H1 (cell line): ENCODE measurements at regions not wholly inside any gene's neighbourhood (a gene's known extent, or its start where the extent isn't known, plus 50 kb on each side); places are given as distances from the start of the nearest gene placed in this dataset.

Source experiments
- CTCF ChIA-PET: fragments of 300-600 bp; sonication (Branson Sonifier 250); formaldehyde crosslinking; loops from one replicate; lab custom pipeline; 2021; ENCODE audit not compliant: partially characterized antibody; lab: Charles Lee
- POLR2A ChIA-PET: fragments of 300-600 bp; sonication (Branson Sonifier 250); formaldehyde crosslinking; loops from one replicate; lab custom pipeline; 2021; ENCODE audit warnings: inconsistent platforms; ENCODE audit not compliant: partially characterized antibody; lab: Charles Lee
- DNase-seq, 2 experiments: peaks; one replicate each; pipeline versions ENCODE4 v3.0.0 to v3.0.0-alpha.2; 2010 to 2022; ENCODE audit warnings: low spot score in 2 of 2, low read depth in 1 of 2, mixed read lengths in 1 of 2
- FAIRE-seq: peaks from 2 replicates; lab custom pipeline; 2011; peaks lifted over from hg19 to GRCh38; lab: Jason Lieb, UNC
- H2AFZ ChIP-seq: 2 replicates; pipeline ENCODE4 v1.8.1; 2012; ENCODE audit warnings: low read length, inconsistent platforms
- H2AK5ac ChIP-seq: 2 replicates; pipeline ENCODE4 v1.6.1; 2013; ENCODE audit warnings: low read depth, low read length
- H2BK120ac ChIP-seq: replicated peaks from 2 replicates; pipeline ENCODE3; 2013; ENCODE audit warnings: low read depth, low read length, inconsistent platforms
- H2BK12ac ChIP-seq: 2 replicates; pipeline ENCODE4 v1.6.1; 2013; ENCODE audit warnings: low read depth, low read length
- H2BK15ac ChIP-seq: 2 replicates; pipeline ENCODE4 v1.6.1; 2013; ENCODE audit warnings: low read length
- H2BK20ac ChIP-seq: 2 replicates; pipeline ENCODE4 v1.6.1; 2013; ENCODE audit warnings: low read length
- H2BK5ac ChIP-seq: 2 replicates; pipeline ENCODE4 v1.6.1; 2013; ENCODE audit warnings: low read depth, low read length
- H3K14ac ChIP-seq: 2 replicates; pipeline ENCODE4 v1.6.1; 2013; ENCODE audit warnings: inconsistent platforms; ENCODE audit not compliant: insufficient read length
- H3K18ac ChIP-seq: 2 replicates; pipeline ENCODE4 v1.6.1; 2013; ENCODE audit warnings: low read length; ENCODE audit errors: extremely low read depth
- H3K23ac ChIP-seq: 2 replicates; pipeline ENCODE4 v1.6.1; 2013; ENCODE audit warnings: inconsistent platforms; ENCODE audit not compliant: insufficient read length
- H3K23me2 ChIP-seq: 2 replicates; pipeline ENCODE4 v1.6.1; 2013; ENCODE audit warnings: low read depth, low read length
- H3K27ac ChIP-seq: 2 replicates; pipeline ENCODE4 v1.6.1; 2011; ENCODE audit warnings: low read depth, low read length, inconsistent platforms
- H3K27me3 ChIP-seq, 4 experiments: replicated peaks in 1 of 4; 1 replicate in 1 of 4; 2 replicates in 3 of 4; pipeline versions ENCODE4 v1.6.1 to v1.8.1; 2011 to 2013; ENCODE audit warnings: low read length in 3 of 4, mild to moderate bottlenecking in 3 of 4, inconsistent platforms in 2 of 4, mixed read lengths in 2 of 4, moderate library complexity in 1 of 4; ENCODE audit not compliant: control insufficient read depth in 3 of 4, insufficient read depth in 3 of 4; ENCODE audit errors: extremely low read depth in 1 of 4
- H3K36me3 ChIP-seq, 4 experiments: 2 replicates each; pipeline versions ENCODE4 v1.6.1 to v1.8.1; 2011 to 2013; ENCODE audit warnings: mild to moderate bottlenecking in 4 of 4, low read length in 3 of 4, moderate library complexity in 2 of 4, control low read depth in 1 of 4, inconsistent platforms in 1 of 4; ENCODE audit not compliant: insufficient read depth in 4 of 4, control insufficient read depth in 2 of 4
- H3K4ac ChIP-seq: replicated peaks from 2 replicates; pipeline ENCODE3; 2013; ENCODE audit warnings: low read length, low read depth, mixed read lengths, inconsistent platforms; ENCODE audit not compliant: insufficient read length
- H3K4me1 ChIP-seq, 4 experiments: replicated peaks in 1 of 4; 1 replicate in 1 of 4; 2 replicates in 3 of 4; pipeline versions ENCODE4 v1.6.1 to v1.8.1; 2011 to 2013; ENCODE audit warnings: low read length in 3 of 4, inconsistent platforms in 2 of 4, mixed read lengths in 1 of 4; ENCODE audit not compliant: insufficient read depth in 4 of 4, control insufficient read depth in 3 of 4
- H3K4me2 ChIP-seq, 2 experiments: 2 replicates each; pipeline versions ENCODE4 v1.6.1 to v1.8.1; 2011 to 2013; ENCODE audit warnings: low read depth in 2 of 2, low read length in 2 of 2, control low read depth in 1 of 2, inconsistent platforms in 1 of 2, mild to moderate bottlenecking in 1 of 2; ENCODE audit not compliant: insufficient read depth in 1 of 2
- H3K4me3 ChIP-seq, 4 experiments: fragments of 200-600, 300-600 bp in 1 of 4; sonication (generic), shearing (Covaris generic), sonication (Bioruptor Twin) in 1 of 4; 2 replicates each; pipeline versions ENCODE4 v1.5.1 to v1.8.1; 2011 to 2016; ENCODE audit warnings: low read length in 4 of 4, low read depth in 3 of 4, control low read depth in 2 of 4, inconsistent platforms in 2 of 4, mild to moderate bottlenecking in 2 of 4, mixed read lengths in 1 of 4, moderate library complexity in 1 of 4; ENCODE audit not compliant: insufficient read depth in 2 of 4; ENCODE audit errors: extremely low read depth in 1 of 4
- H3K56ac ChIP-seq: replicated peaks from 2 replicates; pipeline ENCODE3; 2013; ENCODE audit warnings: low read depth, mild to moderate bottlenecking, mixed read lengths, low read length, inconsistent platforms; ENCODE audit not compliant: insufficient read length
- H3K79me1 ChIP-seq: 2 replicates; pipeline ENCODE4 v1.6.1; 2013; ENCODE audit warnings: low read depth, low read length, control low read depth
- H3K79me2 ChIP-seq, 2 experiments: 2 replicates each; pipeline versions ENCODE4 v1.6.1 to v1.8.1; 2012 to 2013; ENCODE audit warnings: low read length in 2 of 2, mild to moderate bottlenecking in 2 of 2, inconsistent platforms in 1 of 2; ENCODE audit not compliant: insufficient read depth in 2 of 2, control insufficient read depth in 1 of 2
- H3K9ac ChIP-seq, 4 experiments: replicated peaks in 1 of 4; 1 replicate in 1 of 4; 2 replicates in 3 of 4; pipeline versions ENCODE4 v1.6.1 to v1.8.1; 2011 to 2013; ENCODE audit warnings: low read depth in 3 of 4, low read length in 3 of 4, control low read depth in 2 of 4, mild to moderate bottlenecking in 2 of 4, moderate library complexity in 2 of 4, inconsistent platforms in 1 of 4; ENCODE audit errors: extremely low read depth in 1 of 4
- H3K9me3 ChIP-seq, 2 experiments: 2 replicates each; pipeline versions ENCODE4 v1.6.1 to v1.8.1; 2012 to 2013; ENCODE audit warnings: mild to moderate bottlenecking in 2 of 2, moderate library complexity in 2 of 2, control low read depth in 1 of 2, inconsistent platforms in 1 of 2, low read depth in 1 of 2, low read length in 1 of 2, mixed read lengths in 1 of 2; ENCODE audit not compliant: insufficient read depth in 2 of 2
- H4K20me1 ChIP-seq, 2 experiments: replicated peaks in 1 of 2; 2 replicates each; pipeline versions ENCODE3 to v1.8.1; 2011 to 2013; ENCODE audit warnings: inconsistent platforms in 2 of 2, low read length in 2 of 2, mild to moderate bottlenecking in 1 of 2; ENCODE audit not compliant: insufficient read depth in 2 of 2, control insufficient read depth in 1 of 2
- H4K5ac ChIP-seq: 2 replicates; pipeline ENCODE4 v1.6.1; 2013; ENCODE audit warnings: low read length, low read depth, mixed read lengths, inconsistent platforms; ENCODE audit not compliant: insufficient read length
- H4K8ac ChIP-seq: 2 replicates; pipeline ENCODE4 v1.8.0; 2013; ENCODE audit warnings: mild to moderate bottlenecking, moderate library complexity, low read length, inconsistent platforms; ENCODE audit not compliant: insufficient read depth; ENCODE audit errors: extremely low read depth
- H4K91ac ChIP-seq: replicated peaks from 2 replicates; pipeline ENCODE3; 2013; ENCODE audit warnings: low read length, mixed read lengths, inconsistent platforms; ENCODE audit not compliant: insufficient read length
- ASH2L ChIP-seq: fragments of 200-600, 300-600 bp; sonication (generic); IDR thresholded peaks from one replicate; pipeline ENCODE4 v1.7.1; 2017; ENCODE audit warnings: low read length
- KDM5A ChIP-seq: fragments of 200-600 bp; IDR thresholded peaks from 2 replicates; pipeline ENCODE4 v1.7.1; 2012; ENCODE audit warnings: mild to moderate bottlenecking, low read length, inconsistent platforms, mixed read lengths
- POLR2A ChIP-seq, 2 experiments: IDR thresholded peaks; 1 replicate in 1 of 2; 2 replicates in 1 of 2; pipeline ENCODE4 v1.6.1; 2011; ENCODE audit warnings: low read depth in 2 of 2, low read length in 2 of 2, mild to moderate bottlenecking in 2 of 2; ENCODE audit errors: control extremely low read depth in 1 of 2
- POU5F1 ChIP-seq: IDR thresholded peaks from 2 replicates; pipeline ENCODE4 v1.6.1; 2011; ENCODE audit warnings: low read depth, mild to moderate bottlenecking, low read length, moderate library complexity
- RXRA ChIP-seq: IDR thresholded peaks from 2 replicates; pipeline ENCODE4 v1.6.1; 2011; ENCODE audit warnings: low read depth, mild to moderate bottlenecking, low read length, moderate library complexity; ENCODE audit not compliant: insufficient read depth
- SUZ12 ChIP-seq: fragments of 200-600 bp; sonication (generic); IDR thresholded peaks from 2 replicates; pipeline ENCODE4 v1.6.1; 2012; ENCODE audit warnings: mild to moderate bottlenecking, inconsistent platforms, low read length, moderate library complexity, mixed read lengths
- TAF7 ChIP-seq: optimal IDR thresholded peaks from 2 replicates; pipeline ENCODE3; 2011; ENCODE audit warnings: low read depth, mild to moderate bottlenecking, inconsistent platforms, low read length, moderate library complexity, borderline replicate concordance
- WGBS, 2 experiments: shearing (Covaris generic) in 1 of 2; methylation state at CpG; one replicate each; pipeline versions ENCODE4 v1.1.6 to v1.1.7; 2013 to 2015; ENCODE audit warnings: low lambda C conversion rate in 2 of 2, mixed read lengths in 2 of 2, inconsistent platforms in 1 of 2, low coverage in 1 of 2, missing lambda C conversion rate in 1 of 2; ENCODE audit not compliant: insufficient replicate concordance in 2 of 2, insufficient coverage in 1 of 2, insufficient read length in 1 of 2; ENCODE audit errors: extremely low coverage in 1 of 2, missing lambda C conversion rate in 1 of 2; 5-methylcytosine and 5-hydroxymethylcytosine counted together

DNA sequence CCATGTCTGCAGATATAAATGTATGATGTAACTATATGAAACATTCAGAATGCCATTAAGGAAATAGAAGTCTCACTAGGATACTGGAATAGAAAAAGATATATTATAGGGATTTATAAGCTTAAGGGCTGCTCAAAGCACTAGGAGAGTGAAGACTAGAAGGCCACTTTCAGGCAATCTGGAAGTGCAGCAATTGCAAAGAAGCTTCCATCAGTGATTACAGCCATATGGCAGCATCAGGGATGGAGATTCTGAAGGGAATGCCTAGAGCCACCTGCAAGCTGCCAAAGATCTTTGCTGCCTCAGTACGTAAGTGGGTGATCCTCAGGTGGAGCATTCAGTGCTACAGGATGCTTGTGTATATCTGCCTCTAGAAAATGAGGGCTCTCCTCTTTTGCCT lies 796.2 kb upstream of the EPHA7 start:
- no peak overlapping the region for H3K4ac ChIP-seq
- H2AK5ac ChIP-seq: no peak overlapping the region
- H3K14ac ChIP-seq: no peak overlapping the region
- H3K79me2 ChIP-seq: no peaks in the 10 kb centered on the region
- H3K9me3 ChIP-seq: no peaks in the 10 kb centered on the region
- H3K56ac ChIP-seq: no peak overlapping the region
- CTCF ChIA-PET: interaction anchor here (0.6 to 0.8 kb wide), 2 partner anchors 163 to 505 kb away, joined by 3 read pairs; no protein-coding TSS in a partner anchor
- POLR2A ChIA-PET: interaction anchor here (0.6 kb wide), 1 partner anchor 519 kb away, joined by 3 read pairs; no protein-coding TSS in a partner anchor
- H3K27ac ChIP-seq: no peak overlapping the region
- no peak overlapping the region for H2BK20ac ChIP-seq
- H2AFZ ChIP-seq: 0 out of 2 replicates have a peak overlapping the region, but pooled peaks have one; percentile 33
- no peak overlapping the region for H3K9ac ChIP-seq
- H4K91ac ChIP-seq: no peak overlapping the region
- no peak for DNase-seq
- H3K23ac ChIP-seq: no peak overlapping the region
- H3K4me2 ChIP-seq: no peak overlapping the region
- H2BK5ac ChIP-seq: no peak overlapping the region
- H2BK120ac ChIP-seq: no peak overlapping the region
- 0 out of 2 replicates have a peak overlapping the region, but pooled peaks have one; percentile 11 for H2BK12ac ChIP-seq
- H3K4me1 ChIP-seq: peaks cover 0 to 3% (median 0%) of the 10 kb centered on the region in 4 experiments; a peak in 1 of 7 replicates
- TF ChIP-seq POU5F1: no peak
- no peak for TF ChIP-seq RXRA
- no peak for TF ChIP-seq ASH2L
- TF ChIP-seq TAF7: no peak
- no peak for TF ChIP-seq POLR2A (IDR thresholded peaks at IDR 0.05; ENCODE audit: control extremely low read depth in 1 of 2, low read depth in 2 of 2, low read length in 2 of 2)
- no peak for TF ChIP-seq KDM5A
- no peak for TF ChIP-seq SUZ12
- WGBS, 2 experiments: 86% methylated on average over 1 of the region's 1 CpG; no CpG with 5 or more reads in 1 of the 2 experiments
- no peak overlapping the region for H2BK15ac ChIP-seq
- H4K20me1 ChIP-seq: no peaks in the 10 kb centered on the region
- H3K27me3 ChIP-seq: no peaks in the 10 kb centered on the region
- H3K18ac ChIP-seq: no peak overlapping the region
- FAIRE-seq: no peak
- no peaks in the 10 kb centered on the region for H3K23me2 ChIP-seq
- no peaks in the 10 kb centered on the region for H3K79me1 ChIP-seq
- no peak overlapping the region for H3K4me3 ChIP-seq
- no peaks in the 10 kb centered on the region; a peak in 1 of 8 replicates for H3K36me3 ChIP-seq
- no peak overlapping the region for H4K8ac ChIP-seq
- no peak overlapping the region for H4K5ac ChIP-seq
